ENCODE measurements at regions not wholly inside any gene's neighbourhood (a gene's known extent, or its start where the extent isn't known, plus 50 kb on each side); places are given as distances from the start of the nearest gene placed in this dataset.

DNA sequence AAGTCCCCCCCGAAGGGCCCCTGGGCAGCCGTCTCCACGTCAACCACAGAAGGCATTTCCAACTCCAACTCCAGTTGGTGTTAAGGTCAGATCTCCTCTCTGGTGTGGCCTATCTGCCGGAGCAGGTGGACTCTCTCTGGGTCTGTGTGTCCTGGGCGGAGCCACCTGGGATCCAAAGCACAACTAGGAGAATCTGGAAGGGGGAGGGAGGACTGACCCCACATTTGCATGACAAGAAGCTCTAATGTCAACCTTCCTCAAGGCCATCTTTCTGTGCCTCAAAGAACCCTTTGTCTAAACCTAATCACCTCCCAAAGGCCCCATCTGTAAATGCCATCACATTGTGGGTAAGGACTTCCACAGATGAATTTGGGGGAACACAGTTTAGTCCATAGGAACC is 381.5 kb downstream of the UQCRFS1 start:
- no peak for TF ChIP-seq CTCF (IDR thresholded peaks at IDR 0.05)
- H3K36me3 ChIP-seq: no peaks in the 10 kb centered on the region
- H3K27me3 ChIP-seq: no peaks in the 10 kb centered on the region
- no peak for DNase-seq
- intact Hi-C loops (cut with DNase I): no loop called here
- no peak for ATAC-seq
- no peak overlapping the region for H3K4me3 ChIP-seq
- no peaks in the 10 kb centered on the region for H3K9me3 ChIP-seq
- no peak overlapping the region for H3K27ac ChIP-seq
- no peaks in the 10 kb centered on the region for H3K4me1 ChIP-seq

GRCh38 chr19:28829762-28830161 is 383.2 kb downstream of the UQCRFS1 start:
- intact Hi-C loops (cut with DNase I): no loop called here
- TF ChIP-seq CTCF (IDR thresholded peaks at IDR 0.05): no peak
- H3K36me3 ChIP-seq: no peaks in the 10 kb centered on the region
- H3K4me1 ChIP-seq: no peaks in the 10 kb centered on the region
- ATAC-seq (no peak), DNase-seq (no peak)
- H3K4me3 ChIP-seq: no peak overlapping the region
- no peak overlapping the region for H3K27ac ChIP-seq
- no peaks in the 10 kb centered on the region for H3K9me3 ChIP-seq
- H3K27me3 ChIP-seq: no peaks in the 10 kb centered on the region

DNA sequence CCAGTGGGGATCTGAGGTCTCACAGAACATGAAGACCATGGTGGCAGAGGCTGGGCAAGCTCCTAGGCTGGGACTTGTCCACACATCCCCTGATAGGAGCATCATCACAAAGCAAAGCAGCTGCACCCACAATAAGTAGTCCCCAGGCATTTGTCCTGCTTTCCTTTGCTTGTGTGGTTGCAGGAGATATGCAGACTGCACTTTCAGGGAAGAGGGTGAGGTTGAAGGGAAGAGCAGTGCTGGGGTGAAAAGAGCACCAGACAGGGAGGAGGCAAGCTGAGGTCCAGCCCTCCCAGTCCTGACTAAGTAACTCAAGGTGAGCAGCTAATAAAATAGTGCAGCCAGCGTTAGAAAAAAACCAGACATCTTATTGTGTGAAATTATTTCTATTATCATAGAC is 383.6 kb downstream of the UQCRFS1 start:
- no peak overlapping the region for H3K4me3 ChIP-seq
- TF ChIP-seq CTCF (IDR thresholded peaks at IDR 0.05): no peak
- H3K27ac ChIP-seq: no peak overlapping the region
- no peaks in the 10 kb centered on the region for H3K4me1 ChIP-seq
- no peak for DNase-seq
- intact Hi-C loops (cut with DNase I): no loop called here
- no peaks in the 10 kb centered on the region for H3K36me3 ChIP-seq
- no peaks in the 10 kb centered on the region for H3K9me3 ChIP-seq
- no peak for ATAC-seq
- no peaks in the 10 kb centered on the region for H3K27me3 ChIP-seq

DNA sequence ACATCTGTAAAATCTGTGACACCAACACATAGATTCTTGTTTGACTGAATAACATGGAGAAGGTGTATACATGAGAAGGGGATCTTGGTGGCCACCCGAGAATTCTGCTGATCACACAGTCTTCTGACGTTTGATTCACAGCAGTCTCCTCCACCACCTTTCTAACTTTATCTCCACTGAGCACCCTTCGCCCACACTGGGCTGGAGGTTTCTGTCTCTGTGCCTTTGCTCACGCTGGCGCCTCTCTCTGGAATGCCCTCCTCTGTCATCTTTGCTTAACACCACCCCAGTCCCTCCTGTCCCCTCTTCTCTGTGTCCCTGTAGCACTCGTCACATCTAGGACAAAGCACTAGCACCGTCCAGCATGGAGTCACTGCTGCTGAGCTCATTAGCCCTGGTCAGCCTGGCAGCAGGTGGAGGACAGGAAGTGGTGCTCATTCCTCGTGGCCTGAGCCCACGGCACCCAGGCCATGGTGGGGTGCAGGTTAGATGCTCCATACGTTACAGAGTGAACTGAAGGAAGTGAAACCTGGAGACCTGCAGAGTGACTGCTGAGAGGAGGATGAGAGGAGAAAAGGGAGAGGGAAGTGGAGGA is 384.6 kb downstream of the UQCRFS1 start:
- no peaks in the 10 kb centered on the region for H3K9me3 ChIP-seq
- TF ChIP-seq CTCF (IDR thresholded peaks at IDR 0.05): no peak
- DNase-seq (no peak), ATAC-seq (no peak)
- no peak overlapping the region for H3K27ac ChIP-seq
- no peaks in the 10 kb centered on the region for H3K4me1 ChIP-seq
- no peaks in the 10 kb centered on the region for H3K27me3 ChIP-seq
- intact Hi-C loops (cut with DNase I): no loop called here
- H3K4me3 ChIP-seq: no peak overlapping the region
- H3K36me3 ChIP-seq: no peaks in the 10 kb centered on the region

DNA sequence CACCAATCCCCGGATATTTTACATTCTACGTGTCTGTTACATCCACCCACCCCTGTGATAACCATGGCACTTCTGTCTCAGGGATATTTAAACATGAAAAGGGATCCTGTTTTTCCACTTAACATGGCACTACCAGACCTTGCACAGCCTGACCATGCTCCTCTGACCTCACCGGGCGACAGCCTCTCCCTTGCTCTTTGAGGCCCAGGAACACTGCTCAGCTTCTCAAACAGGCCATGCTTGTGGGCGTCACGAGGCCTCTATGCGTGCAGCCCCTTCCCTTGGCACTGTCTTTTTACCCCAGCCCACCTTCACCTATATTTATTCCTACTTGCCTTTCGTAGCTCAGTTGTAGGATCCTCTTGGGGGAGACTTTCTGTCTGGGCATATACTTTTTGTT is 385.6 kb downstream of the UQCRFS1 start:
- H3K27ac ChIP-seq: no peak overlapping the region
- intact Hi-C loops (cut with DNase I): no loop called here
- no peak overlapping the region for H3K4me3 ChIP-seq
- H3K4me1 ChIP-seq: no peaks in the 10 kb centered on the region
- no peak for TF ChIP-seq CTCF (IDR thresholded peaks at IDR 0.05)
- H3K36me3 ChIP-seq: no peaks in the 10 kb centered on the region
- no peaks in the 10 kb centered on the region for H3K9me3 ChIP-seq
- ATAC-seq: no peak
- DNase-seq: no peak
- no peaks in the 10 kb centered on the region for H3K27me3 ChIP-seq

DNA sequence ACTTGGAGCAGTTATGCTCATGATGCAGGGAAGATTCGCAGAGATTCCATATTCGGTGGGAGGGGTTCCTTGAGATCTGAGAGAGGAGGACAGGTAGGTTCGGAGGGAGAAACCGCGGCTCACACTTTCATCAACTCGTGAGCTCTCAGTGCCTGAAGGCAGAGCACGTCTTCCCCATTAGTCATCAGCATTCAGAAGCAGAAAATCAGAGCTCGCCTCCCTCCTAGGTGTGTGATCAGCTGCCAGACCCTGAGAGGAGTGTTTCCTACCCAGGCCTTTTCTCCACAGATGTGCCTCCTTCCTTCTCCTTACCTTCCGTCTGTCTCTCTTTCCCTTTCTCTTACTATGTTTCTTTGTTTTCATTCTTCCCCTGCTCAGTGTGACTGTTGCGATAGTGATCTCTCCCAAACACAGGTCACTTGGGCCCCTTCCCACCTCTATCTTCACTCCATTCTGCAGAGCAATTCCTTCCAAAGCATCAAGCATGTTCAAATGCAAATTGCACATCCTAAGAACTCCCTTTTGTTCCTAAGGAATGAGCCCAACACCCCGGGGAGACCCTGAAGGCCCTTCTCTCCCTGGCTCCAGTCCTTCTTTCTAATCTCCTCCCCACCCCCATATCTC is 389.5 kb downstream of the UQCRFS1 start:
- no peaks in the 10 kb centered on the region for H3K36me3 ChIP-seq
- H3K4me3 ChIP-seq: no peak overlapping the region
- intact Hi-C loops (cut with DNase I): no loop called here
- H3K4me1 ChIP-seq: no peaks in the 10 kb centered on the region
- no peak for ATAC-seq
- no peak for DNase-seq
- H3K9me3 ChIP-seq: no peaks in the 10 kb centered on the region
- H3K27ac ChIP-seq: no peak overlapping the region
- TF ChIP-seq CTCF (IDR thresholded peaks at IDR 0.05): no peak
- no peaks in the 10 kb centered on the region for H3K27me3 ChIP-seq

Data from upper lobe of right lung (tissue), 1 donor.